BLaER1 treated with 17β-estradiol and CSF1 and Interleukin-3, amounts not matched to agents 10 nM and 100 nM (cell line): ENCODE measurements at regions not wholly inside any gene's neighbourhood (a gene's known extent, or its start where the extent isn't known, plus 50 kb on each side); places are given as distances from the start of the nearest gene placed in this dataset.
"Not testable (repeated sequence)": the region's sequence is repeated elsewhere in the genome, so short reads cannot be mapped to it uniquely, and the experiment has no call there.

ENCODE experiments used
- H3K27ac ChIP-seq, 11 experiments: shearing (Covaris generic); formaldehyde crosslinking; 2 replicates each; pipeline ENCODE4 v1.8.1; 2022
- H3K27me3 ChIP-seq, 11 experiments: shearing (Covaris generic); formaldehyde crosslinking; 2 replicates each; pipeline ENCODE4 v1.8.1; 2022
- H3K36me3 ChIP-seq, 11 experiments: shearing (Covaris generic); formaldehyde crosslinking; 2 replicates each; pipeline ENCODE4 v1.8.1; 2022
- H3K4me1 ChIP-seq, 10 experiments: shearing (Covaris generic); formaldehyde crosslinking; 2 replicates each; pipeline ENCODE4 v1.8.1; 2022
- H3K4me2 ChIP-seq, 11 experiments: shearing (Covaris generic); formaldehyde crosslinking; 2 replicates each; pipeline ENCODE4 v1.8.1; 2022
- H3K4me3 ChIP-seq, 10 experiments: shearing (Covaris generic); formaldehyde crosslinking; 2 replicates each; pipeline ENCODE4 v1.8.1; 2022
- H3K9ac ChIP-seq, 11 experiments: shearing (Covaris generic); formaldehyde crosslinking; 2 replicates each; pipeline ENCODE4 v1.8.1; 2022
- H3K9me3 ChIP-seq, 11 experiments: shearing (Covaris generic); formaldehyde crosslinking; replicated peaks in 1 of 11; 2 replicates each; pipeline ENCODE4 v1.8.1; 2022
- H4K20me1 ChIP-seq, 11 experiments: shearing (Covaris generic); formaldehyde crosslinking; 2 replicates each; pipeline ENCODE4 v1.8.1; 2022
- Cebpa-rat ChIP-seq, 11 experiments: shearing (Covaris generic); IDR thresholded peaks; 2 replicates each; pipeline ENCODE4 v1.8.1; 2022

DNA sequence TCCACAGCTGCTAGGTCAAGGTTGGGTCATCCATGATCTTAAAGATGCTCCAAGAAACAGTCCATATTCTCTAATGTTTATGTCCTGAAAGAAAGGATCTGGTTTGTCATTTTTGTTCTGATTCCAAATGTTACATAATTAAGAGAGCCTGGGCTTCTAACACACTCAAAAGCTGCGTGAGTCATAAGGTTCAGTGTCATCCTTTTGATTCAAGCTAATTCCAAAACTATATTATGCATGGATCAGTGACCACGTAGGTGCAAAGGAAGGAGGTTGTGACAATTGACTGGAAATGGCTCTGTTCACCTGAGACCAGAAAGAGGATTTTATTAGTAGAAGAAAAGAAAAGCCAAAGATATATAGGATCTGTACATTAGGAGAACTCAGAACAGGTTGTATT lies 268.7 kb upstream of the GK2 start:
- Histone ChIP-seq H3K27ac (no peak overlapping the region), H3K9me3 (peaks cover 0 to 9% (median 5%) of the 10 kb centered on the region in 11 experiments; a peak in 6 of 22 replicates), H3K4me1 (no peaks in the 10 kb centered on the region), H3K9ac (no peak overlapping the region), H3K4me2 (no peak overlapping the region), H3K27me3 (no peaks in the 10 kb centered on the region), H3K4me3 (no peak overlapping the region), H4K20me1 (no peaks in the 10 kb centered on the region), H3K36me3 (no peaks in the 10 kb centered on the region)
- TF ChIP-seq Cebpa-rat (IDR thresholded peaks at IDR 0.05): no peak

DNA sequence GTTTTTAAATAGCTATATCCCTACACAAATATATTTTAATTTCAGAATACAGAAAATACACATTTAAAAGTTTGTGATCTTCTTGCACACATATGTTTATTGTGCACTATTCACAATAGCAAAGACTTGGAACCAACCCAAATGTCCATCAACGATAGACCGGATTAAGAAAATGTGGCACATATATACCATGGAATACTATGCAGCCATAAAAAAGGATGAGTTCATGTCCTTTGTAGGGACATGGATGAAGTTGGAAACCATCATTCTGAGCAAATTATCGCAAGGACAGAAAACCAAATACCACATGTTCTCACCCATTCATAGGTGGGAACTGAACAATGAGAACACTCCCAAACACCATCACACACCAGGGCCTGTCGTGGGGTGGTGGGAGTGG lies 266.9 kb upstream of the GK2 start:
- not testable (repeated sequence) for H3K4me2 ChIP-seq, H3K4me1 ChIP-seq, H3K27me3 ChIP-seq, H3K9ac ChIP-seq, H3K27ac ChIP-seq, H4K20me1 ChIP-seq, H3K36me3 ChIP-seq, H3K4me3 ChIP-seq
- peaks cover 0 to 10% (median 6%) of the 10 kb centered on the region in 11 experiments; a peak in 7 of 22 replicates for H3K9me3 ChIP-seq

DNA sequence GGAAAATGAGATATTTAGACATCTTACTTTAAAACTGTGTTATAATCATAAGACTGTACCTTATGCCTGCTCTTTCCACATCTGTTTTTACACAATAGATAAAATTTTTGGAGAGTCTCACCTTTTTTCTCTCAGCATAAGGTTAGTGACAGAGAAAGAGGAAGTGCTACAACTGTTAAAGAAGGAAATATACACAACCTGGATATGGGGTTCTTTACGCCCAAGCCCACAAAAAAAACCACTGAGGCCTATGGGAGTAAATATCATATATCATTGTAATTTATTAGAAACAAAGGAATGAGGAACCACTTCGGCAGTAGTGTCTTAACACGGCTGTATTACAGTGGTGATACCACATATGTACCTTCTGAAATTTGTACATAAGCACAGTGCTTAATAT lies 265.9 kb upstream of the GK2 start:
- TF ChIP-seq Cebpa-rat (IDR thresholded peaks at IDR 0.05): no peak
- no peak overlapping the region for H3K4me2 ChIP-seq

DNA sequence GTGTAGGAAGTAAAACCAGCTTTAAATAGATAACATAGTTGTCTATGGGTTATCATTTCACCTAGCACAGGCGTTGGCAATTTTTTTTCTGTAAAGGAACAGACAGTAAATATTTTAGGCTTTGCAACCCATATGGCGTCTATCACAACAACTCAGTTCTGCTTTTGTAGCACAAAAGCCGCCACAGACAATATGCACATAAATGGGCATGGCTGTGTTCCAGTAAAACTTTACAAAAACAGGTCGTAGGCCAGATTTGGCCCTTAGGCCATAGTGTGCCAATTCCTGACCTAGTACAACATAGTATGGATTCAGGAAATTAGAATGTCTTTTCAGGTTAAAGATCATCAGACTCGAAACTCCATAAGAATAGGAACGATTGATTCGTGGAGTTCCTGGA lies 265.3 kb upstream of the GK2 start:
- H3K4me1 ChIP-seq: no peaks in the 10 kb centered on the region
- no peak overlapping the region for H3K4me3 ChIP-seq
- no peaks in the 10 kb centered on the region for H3K27me3 ChIP-seq
- H3K36me3 ChIP-seq: no peaks in the 10 kb centered on the region
- peaks cover 10 to 25% (median 15%) of the 10 kb centered on the region in 11 experiments; a peak in 18 of 22 replicates for H3K9me3 ChIP-seq
- no peaks in the 10 kb centered on the region for H4K20me1 ChIP-seq
- no peak for TF ChIP-seq Cebpa-rat (IDR thresholded peaks at IDR 0.05)
- no peak overlapping the region for H3K4me2 ChIP-seq
- H3K27ac ChIP-seq: no peak overlapping the region
- no peak overlapping the region for H3K9ac ChIP-seq

More for the DNA sequence above, 265.9 kb upstream of the GK2 start:
- H3K9ac ChIP-seq: no peak overlapping the region
- H3K27me3 ChIP-seq: no peaks in the 10 kb centered on the region
- H3K36me3 ChIP-seq: no peaks in the 10 kb centered on the region
- no peak overlapping the region for H3K27ac ChIP-seq
- no peaks in the 10 kb centered on the region for H4K20me1 ChIP-seq
- H3K9me3 ChIP-seq: peaks cover 4 to 20% (median 11%) of the 10 kb centered on the region in 11 experiments; a peak in 16 of 22 replicates
- H3K4me3 ChIP-seq: no peak overlapping the region
- H3K4me1 ChIP-seq: no peaks in the 10 kb centered on the region

DNA sequence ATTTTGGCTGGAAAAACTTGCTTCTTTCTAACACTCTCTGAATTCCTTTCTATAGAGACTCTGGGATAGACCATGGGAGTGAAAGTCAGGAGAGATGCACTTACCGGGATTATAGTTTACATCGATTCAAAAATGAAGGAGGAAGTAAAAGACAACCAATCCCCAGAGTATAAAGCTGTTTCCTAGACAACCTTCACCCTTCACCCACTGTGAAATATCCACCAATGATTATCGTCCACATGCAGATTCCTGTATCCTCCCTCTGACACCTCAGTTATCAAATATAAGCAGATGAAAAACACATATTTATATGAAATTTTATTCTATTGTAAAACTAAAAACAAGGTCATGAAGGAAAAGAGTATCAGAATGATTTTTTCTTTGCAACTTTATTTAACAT lies 258.8 kb upstream of the GK2 start:
- no peak for TF ChIP-seq Cebpa-rat (IDR thresholded peaks at IDR 0.05)
- Histone ChIP-seq H3K27me3 (no peaks in the 10 kb centered on the region), H3K4me2 (no peak overlapping the region)

DNA sequence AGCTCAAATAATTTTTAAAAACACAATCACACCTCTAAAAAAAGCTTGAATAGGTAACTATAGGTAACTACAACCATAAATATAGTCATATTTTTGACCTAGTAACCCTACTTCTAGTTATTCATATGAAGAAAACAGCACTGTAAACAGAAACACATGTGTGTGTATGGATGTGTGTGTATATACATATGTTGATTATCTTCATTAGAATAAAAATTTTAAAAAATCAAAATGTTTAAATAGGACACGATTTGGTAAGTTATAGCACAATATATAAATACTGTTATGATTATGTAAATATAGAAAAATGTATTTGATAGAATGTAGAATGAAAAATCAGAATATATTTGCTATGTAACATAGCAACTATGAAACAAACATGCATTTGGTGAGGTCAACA lies 258.1 kb upstream of the GK2 start:
- Histone ChIP-seq H3K27me3 (no peaks in the 10 kb centered on the region), H3K9me3 (peaks cover 7 to 24% (median 15%) of the 10 kb centered on the region in 11 experiments; a peak in 16 of 22 replicates), H4K20me1 (no peaks in the 10 kb centered on the region), H3K36me3 (no peaks in the 10 kb centered on the region), H3K4me1 (no peaks in the 10 kb centered on the region), H3K9ac (no peak overlapping the region), H3K4me3 (no peak overlapping the region), H3K27ac (no peak overlapping the region), H3K4me2 (no peak overlapping the region)
- TF ChIP-seq Cebpa-rat (IDR thresholded peaks at IDR 0.05): no peak

More for the DNA sequence above, 258.8 kb upstream of the GK2 start:
- Histone ChIP-seq H3K36me3 (no peaks in the 10 kb centered on the region), H3K27ac (no peak overlapping the region), H3K9ac (no peak overlapping the region), H4K20me1 (no peaks in the 10 kb centered on the region), H3K9me3 (peaks cover 7 to 24% (median 15%) of the 10 kb centered on the region in 11 experiments; a peak in 16 of 22 replicates), H3K4me3 (no peak overlapping the region), H3K4me1 (no peaks in the 10 kb centered on the region)

- Histone ChIP-seq H3K4me3 (no peak overlapping the region), H3K4me1 (no peaks in the 10 kb centered on the region), H4K20me1 (no peaks in the 10 kb centered on the region), H3K9me3 (peaks cover 8 to 30% (median 24%) of the 10 kb centered on the region in 11 experiments; a peak in 18 of 22 replicates), H3K9ac (no peak overlapping the region), H3K27me3 (no peaks in the 10 kb centered on the region), H3K4me2 (no peak overlapping the region), H3K27ac (no peak overlapping the region), H3K36me3 (no peaks in the 10 kb centered on the region)
- TF ChIP-seq Cebpa-rat (IDR thresholded peaks at IDR 0.05): no peak
Observed at GRCh38 chr4:79663865-79664264, 255.8 kb upstream of the GK2 start.

DNA sequence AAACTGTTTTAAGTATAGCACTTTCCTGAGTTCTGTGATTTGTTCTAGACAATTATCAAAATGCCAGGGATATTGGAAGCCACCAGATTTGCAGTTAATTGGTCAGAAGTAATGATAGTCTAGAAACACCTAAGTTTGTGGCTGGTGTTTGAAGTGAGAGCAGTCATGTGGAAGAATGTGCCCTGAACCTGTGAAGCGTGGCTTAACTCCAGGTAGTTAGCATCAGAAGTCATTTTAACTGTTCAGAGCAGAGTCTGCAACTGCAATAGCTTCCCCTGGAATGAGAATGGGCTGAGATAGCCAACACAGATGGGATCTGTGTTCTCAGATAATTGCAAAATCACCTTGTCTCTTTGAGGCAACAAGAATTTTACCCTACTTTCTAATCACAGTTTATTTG lies 255.1 kb upstream of the GK2 start:
- H3K4me1 ChIP-seq: no peaks in the 10 kb centered on the region
- no peak overlapping the region for H3K27ac ChIP-seq
- no peak overlapping the region for H3K4me2 ChIP-seq
- peaks cover 6 to 30% (median 18%) of the 10 kb centered on the region in 11 experiments; a peak in 18 of 22 replicates for H3K9me3 ChIP-seq
- no peak overlapping the region for H3K9ac ChIP-seq
- no peak overlapping the region for H3K4me3 ChIP-seq
- no peaks in the 10 kb centered on the region for H4K20me1 ChIP-seq
- no peaks in the 10 kb centered on the region for H3K27me3 ChIP-seq
- H3K36me3 ChIP-seq: no peaks in the 10 kb centered on the region
- TF ChIP-seq Cebpa-rat (IDR thresholded peaks at IDR 0.05): no peak

- Histone ChIP-seq H3K9me3 (peaks cover 6 to 30% (median 15%) of the 10 kb centered on the region in 11 experiments; a peak in 18 of 22 replicates), H3K27ac (no peak overlapping the region), H3K36me3 (no peaks in the 10 kb centered on the region), H3K4me2 (no peak overlapping the region), H3K27me3 (no peaks in the 10 kb centered on the region), H3K4me3 (no peak overlapping the region), H3K9ac (no peak overlapping the region), H3K4me1 (no peaks in the 10 kb centered on the region), H4K20me1 (no peaks in the 10 kb centered on the region)
- no peak for TF ChIP-seq Cebpa-rat (IDR thresholded peaks at IDR 0.05)
Observed at GRCh38 chr4:79662651-79663050, 254.6 kb upstream of the GK2 start.

DNA sequence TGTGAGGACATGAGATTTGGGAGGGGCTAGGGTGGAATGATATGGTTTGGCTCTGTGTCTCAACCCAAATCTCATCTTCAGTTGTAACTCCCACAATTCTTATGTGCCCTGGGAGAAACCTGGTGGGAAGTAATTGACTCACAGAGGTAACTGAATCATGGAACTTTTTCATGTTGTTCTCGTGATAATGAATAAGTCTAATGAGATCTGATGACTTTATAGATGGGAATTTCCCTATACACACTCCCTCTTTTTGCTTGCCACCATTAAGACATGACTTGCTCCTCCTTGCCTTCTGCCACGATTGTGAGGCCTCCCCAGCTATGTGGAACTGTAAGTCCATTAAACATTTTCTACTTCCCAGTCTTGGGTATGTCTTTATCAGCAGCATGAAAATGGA lies 253.2 kb upstream of the GK2 start:
- Histone ChIP-seq H3K4me1 (no peaks in the 10 kb centered on the region), H3K36me3 (no peaks in the 10 kb centered on the region), H3K9ac (no peak overlapping the region), H3K27ac (no peak overlapping the region), H3K9me3 (peaks cover 6 to 35% (median 16%) of the 10 kb centered on the region in 11 experiments; a peak in 19 of 22 replicates), H3K4me3 (no peak overlapping the region), H4K20me1 (no peaks in the 10 kb centered on the region), H3K4me2 (no peak overlapping the region), H3K27me3 (no peaks in the 10 kb centered on the region)
- no peak for TF ChIP-seq Cebpa-rat (IDR thresholded peaks at IDR 0.05)

GRCh38 chr4:79659308-79659870 lies 251.4 kb upstream of the GK2 start:
- H3K4me2 ChIP-seq, H3K27ac ChIP-seq, H3K36me3 ChIP-seq, H3K27me3 ChIP-seq, H3K4me3 ChIP-seq, H4K20me1 ChIP-seq, H3K9ac ChIP-seq, H3K4me1 ChIP-seq: not testable (repeated sequence)
- H3K9me3 ChIP-seq: peaks cover 6 to 35% (median 16%) of the 10 kb centered on the region in 11 experiments; a peak in 19 of 22 replicates
